ENCODE measurements at regions not wholly inside any gene's neighbourhood (a gene's known extent, or its start where the extent isn't known, plus 50 kb on each side); places are given as distances from the start of the nearest gene placed in this dataset.

DNA sequence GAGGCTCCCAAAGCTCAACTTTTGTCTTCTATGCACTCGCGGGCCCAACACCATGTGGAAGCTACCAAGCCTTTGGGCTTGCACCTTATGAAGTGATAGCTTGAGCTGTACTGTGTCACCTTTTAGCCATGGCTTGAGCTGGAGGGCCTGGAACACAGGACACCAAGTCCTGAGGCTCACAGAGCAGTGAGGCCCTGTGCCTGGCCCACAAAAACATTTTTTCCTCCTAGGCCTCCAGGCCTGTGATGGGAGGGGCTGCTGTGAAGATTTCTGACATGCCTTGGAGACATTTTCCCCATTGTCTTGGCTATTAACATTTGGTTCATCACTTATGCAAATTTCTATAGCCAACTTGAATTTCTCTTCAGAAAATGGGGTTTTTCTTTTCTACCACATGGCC is 96.5 kb downstream of the MMUT start:
- TF ChIP-seq, protein P1, sequence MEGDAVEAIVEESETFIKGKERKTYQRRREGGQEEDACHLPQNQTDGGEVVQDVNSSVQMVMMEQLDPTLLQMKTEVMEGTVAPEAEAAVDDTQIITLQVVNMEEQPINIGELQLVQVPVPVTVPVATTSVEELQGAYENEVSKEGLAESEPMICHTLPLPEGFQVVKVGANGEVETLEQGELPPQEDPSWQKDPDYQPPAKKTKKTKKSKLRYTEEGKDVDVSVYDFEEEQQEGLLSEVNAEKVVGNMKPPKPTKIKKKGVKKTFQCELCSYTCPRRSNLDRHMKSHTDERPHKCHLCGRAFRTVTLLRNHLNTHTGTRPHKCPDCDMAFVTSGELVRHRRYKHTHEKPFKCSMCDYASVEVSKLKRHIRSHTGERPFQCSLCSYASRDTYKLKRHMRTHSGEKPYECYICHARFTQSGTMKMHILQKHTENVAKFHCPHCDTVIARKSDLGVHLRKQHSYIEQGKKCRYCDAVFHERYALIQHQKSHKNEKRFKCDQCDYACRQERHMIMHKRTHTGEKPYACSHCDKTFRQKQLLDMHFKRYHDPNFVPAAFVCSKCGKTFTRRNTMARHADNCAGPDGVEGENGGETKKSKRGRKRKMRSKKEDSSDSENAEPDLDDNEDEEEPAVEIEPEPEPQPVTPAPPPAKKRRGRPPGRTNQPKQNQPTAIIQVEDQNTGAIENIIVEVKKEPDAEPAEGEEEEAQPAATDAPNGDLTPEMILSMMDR (IDR thresholded peaks at IDR 0.05; ENCODE audit: low read length), result no peak
- TF ChIP-seq EZH2 (IDR thresholded peaks at IDR 0.05; ENCODE audit: borderline replicate concordance, low read length), result no peak

Measured in OCI-LY1 (cell line).